Upper lobe of right lung (tissue), 1 donor: ENCODE measurements at regions not wholly inside any gene's neighbourhood (a gene's known extent, or its start where the extent isn't known, plus 50 kb on each side); places are given as distances from the start of the nearest gene placed in this dataset.
"Not testable (repeated sequence)": the region's sequence is repeated elsewhere in the genome, so short reads cannot be mapped to it uniquely, and the experiment has no call there.

Experiments used
- ATAC-seq: fragments of 200-7000 bp; cut with Tn5 transposase; one replicate; pipeline ENCODE4 v1.9.1; 2020; ENCODE audit warnings: mild to moderate bottlenecking, moderate library complexity
- DNase-seq: peaks from one replicate; pipeline ENCODE4 v3.0.0-alpha.2; 2020
- H3K27ac ChIP-seq: fragments of 200-600 bp; one replicate; pipeline ENCODE4 v1.8.0; 2022
- H3K27me3 ChIP-seq: fragments of 200-600 bp; one replicate; pipeline ENCODE4 v1.8.0; 2022; ENCODE audit warnings: mild to moderate bottlenecking
- H3K36me3 ChIP-seq: fragments of 200-600 bp; one replicate; pipeline ENCODE4 v1.8.0; 2022
- H3K4me1 ChIP-seq: fragments of 200-600 bp; one replicate; pipeline ENCODE4 v1.8.0; 2022
- H3K4me3 ChIP-seq: fragments of 200-600 bp; one replicate; pipeline ENCODE4 v1.8.0; 2022; ENCODE audit warnings: mild to moderate bottlenecking
- H3K9me3 ChIP-seq: fragments of 200-600 bp; one replicate; pipeline ENCODE4 v1.8.0; 2022
- CTCF ChIP-seq: fragments of 200-600 bp; IDR thresholded peaks from one replicate; pipeline ENCODE4 v1.8.0; 2022; ENCODE audit warnings: antibody characterized with exemption
- intact Hi-C: fragments of 100-400 bp; cut with DNase I; formaldehyde crosslinking; loops from one replicate; pipeline ENCODE4 v1.11.0; 2022
- donor health status: DM: no; HTN: yes; CAD: no; lungs with severe emphysema.

DNA sequence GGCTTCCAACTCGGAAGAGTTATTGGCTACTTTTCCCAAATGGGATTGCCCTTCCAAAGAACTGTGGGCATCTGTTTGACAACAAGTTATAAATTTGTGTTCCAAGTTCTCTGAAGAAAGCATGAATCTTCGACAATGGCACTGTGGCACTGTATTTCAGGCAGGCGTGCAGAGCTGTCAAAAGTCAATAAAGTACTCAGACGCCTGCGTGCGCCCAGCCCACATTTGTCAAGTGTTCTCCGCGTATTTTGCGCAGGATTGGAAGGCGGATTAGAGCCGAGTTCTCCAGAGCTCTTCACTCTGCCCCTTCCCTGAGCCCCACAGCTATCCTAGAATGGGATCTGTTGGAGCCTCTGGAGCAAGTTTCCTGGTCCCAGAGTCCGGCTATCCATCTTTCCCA lies 103.2 kb downstream of the SLC25A47 start:
- H3K9me3 ChIP-seq: no peaks in the 10 kb centered on the region
- ATAC-seq (peak; percentile 22), DNase-seq (no peak)
- no peak overlapping the region for H3K4me3 ChIP-seq
- intact Hi-C loops: no loop called here
- H3K27me3 ChIP-seq: no peaks in the 10 kb centered on the region
- TF ChIP-seq CTCF: no peak
- H3K36me3 ChIP-seq: peaks cover 2% of the 10 kb centered on the region
- H3K27ac ChIP-seq: no peak overlapping the region
- no peaks in the 10 kb centered on the region for H3K4me1 ChIP-seq

- no peak for ATAC-seq
- DNase-seq: no peak
- no peak overlapping the region for H3K4me3 ChIP-seq
- H3K4me1 ChIP-seq: no peaks in the 10 kb centered on the region
- intact Hi-C loops: no loop called here
- no peaks in the 10 kb centered on the region for H3K9me3 ChIP-seq
- TF ChIP-seq CTCF: no peak
- no peak overlapping the region for H3K27ac ChIP-seq
- peaks cover 2% of the 10 kb centered on the region for H3K36me3 ChIP-seq
- H3K27me3 ChIP-seq: no peaks in the 10 kb centered on the region
Observed at GRCh38 chr14:100427166-100427565, 104.0 kb downstream of the SLC25A47 start.

DNA sequence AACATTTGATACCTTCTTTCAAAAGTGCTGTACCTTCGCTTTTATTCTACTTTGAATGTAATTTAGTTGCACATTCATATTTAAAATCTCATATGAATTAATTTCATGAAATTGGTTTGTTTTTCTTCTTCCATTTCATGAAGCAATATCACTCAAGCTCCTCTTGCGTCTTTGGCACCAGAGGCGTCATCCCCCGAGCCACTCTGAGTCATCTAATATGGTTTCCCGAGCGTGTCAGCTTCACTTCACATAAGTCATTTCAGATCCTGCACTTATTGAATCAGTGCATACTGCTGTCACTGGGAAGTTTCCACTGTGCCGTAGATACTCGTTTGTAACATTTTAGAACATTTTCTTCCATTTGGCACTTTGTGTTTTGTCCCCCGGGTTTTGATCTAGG lies 105.6 kb downstream of the SLC25A47 start:
- DNase-seq (no peak), ATAC-seq (no peak)
- Histone ChIP-seq H3K36me3 (peaks cover 2% of the 10 kb centered on the region), H3K27me3 (no peaks in the 10 kb centered on the region), H3K9me3 (no peaks in the 10 kb centered on the region), H3K4me3 (no peak overlapping the region), H3K27ac (no peak overlapping the region), H3K4me1 (no peaks in the 10 kb centered on the region)
- TF ChIP-seq CTCF: no peak
- intact Hi-C loops: no loop called here

GRCh38 chr14:100429537-100429936 lies 106.4 kb downstream of the SLC25A47 start:
- intact Hi-C loops: no loop called here
- no peak overlapping the region for H3K4me3 ChIP-seq
- ATAC-seq: no peak

DNA sequence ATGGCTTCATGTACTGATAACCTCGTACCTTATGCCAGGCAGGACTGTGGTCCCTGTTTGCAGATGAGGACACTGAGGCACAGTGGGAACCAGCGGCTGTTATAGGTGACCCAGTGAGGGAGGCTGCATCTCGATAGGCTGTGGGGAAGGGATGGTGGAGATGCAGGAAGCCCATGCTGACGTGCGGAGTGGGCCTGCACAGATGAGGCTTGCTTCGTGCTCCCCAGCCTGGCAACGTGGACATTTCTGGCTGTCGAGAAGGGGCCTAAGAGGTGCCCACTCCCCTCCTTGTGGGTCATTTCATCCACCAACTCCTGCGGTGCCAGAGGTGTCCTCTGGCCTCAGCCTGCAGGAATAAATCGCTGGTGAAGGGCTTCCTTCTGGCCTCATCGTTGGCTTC lies 107.4 kb downstream of the SLC25A47 start:
- DNase-seq (no peak), ATAC-seq (no peak)
- Histone ChIP-seq H3K27ac (no peak overlapping the region), H3K36me3 (peaks cover 2% of the 10 kb centered on the region), H3K27me3 (no peaks in the 10 kb centered on the region), H3K9me3 (no peaks in the 10 kb centered on the region), H3K4me3 (no peak overlapping the region), H3K4me1 (peaks cover 8% of the 10 kb centered on the region)
- no peak for TF ChIP-seq CTCF
- intact Hi-C loops: no loop called here

More at GRCh38 chr14:100429537-100429936, 106.4 kb downstream of the SLC25A47 start:
- DNase-seq: no peak
- H3K4me1 ChIP-seq: peaks cover 2% of the 10 kb centered on the region
- TF ChIP-seq CTCF: no peak
- H3K36me3 ChIP-seq: peaks cover 2% of the 10 kb centered on the region
- no peaks in the 10 kb centered on the region for H3K9me3 ChIP-seq
- no peaks in the 10 kb centered on the region for H3K27me3 ChIP-seq
- no peak overlapping the region for H3K27ac ChIP-seq

GRCh38 chr14:100431461-100431860 lies 108.3 kb downstream of the SLC25A47 start:
- H3K4me1 ChIP-seq, ATAC-seq, H3K4me3 ChIP-seq, H3K36me3 ChIP-seq, H3K27ac ChIP-seq, DNase-seq, H3K27me3 ChIP-seq, intact Hi-C loops, H3K9me3 ChIP-seq: not testable (repeated sequence)
